Cardiac muscle cell (in vitro differentiated cells and primary cell): ENCODE measurements at regions not wholly inside any gene's neighbourhood (a gene's known extent, or its start where the extent isn't known, plus 50 kb on each side); places are given as distances from the start of the nearest gene placed in this dataset.
"Not testable (repeated sequence)": the region's sequence is repeated elsewhere in the genome, so short reads cannot be mapped to it uniquely, and the experiment has no call there.

Experiments
- DNase-seq, 2 donors: peaks; one replicate each; pipeline versions ENCODE4 v3.0.0 to v3.0.0-alpha.2; 2010 to 2017; ENCODE audit warnings: low read depth in 1 of 2, low spot score in 1 of 2
- H3K27ac ChIP-seq: fragments of 200-600 bp; sonication (generic); 2 replicates; pipeline ENCODE4 v1.5.1; 2016
- H3K27me3 ChIP-seq: fragments of 200-600 bp; sonication (generic); 2 replicates; pipeline ENCODE4 v1.6.0; 2016; ENCODE audit warnings: control low read depth
- H3K36me3 ChIP-seq: fragments of 200-600 bp; sonication (generic); 2 replicates; pipeline ENCODE4 v1.5.1; 2016; ENCODE audit warnings: control low read depth
- H3K4me1 ChIP-seq: fragments of 200-600 bp; sonication (generic); 2 replicates; pipeline ENCODE4 v1.8.1; 2017; ENCODE audit warnings: low read depth, mild to moderate bottlenecking, mixed run types
- H3K4me3 ChIP-seq: fragments of 200-600 bp; sonication (generic); 2 replicates; pipeline ENCODE4 v1.5.1; 2016; ENCODE audit warnings: mild to moderate bottlenecking
- H3K9me3 ChIP-seq: fragments of 200-600 bp; sonication (generic); 2 replicates; pipeline ENCODE4 v1.5.1; 2017; ENCODE audit warnings: low read depth, mild to moderate bottlenecking, control low read depth
- CTCF ChIP-seq: IDR thresholded peaks from 2 replicates; pipeline ENCODE4 v1.5.1; 2012; ENCODE audit warnings: low read depth, mild to moderate bottlenecking, low read length

GRCh38 chr18:45339810-45340550 lies 275.3 kb upstream of the SLC14A2 start:
- no peak for DNase-seq
- Histone ChIP-seq H3K9me3 (no peaks in the 10 kb centered on the region), H3K36me3 (no peaks in the 10 kb centered on the region), H3K27me3 (no peaks in the 10 kb centered on the region), H3K27ac (no peak overlapping the region), H3K4me3 (no peak overlapping the region), H3K4me1 (no peaks in the 10 kb centered on the region)
- TF ChIP-seq CTCF = no peak

- no peaks in the 10 kb centered on the region for H3K9me3 ChIP-seq
- no peak overlapping the region for H3K27ac ChIP-seq
- H3K4me1 ChIP-seq = no peaks in the 10 kb centered on the region
- no peak overlapping the region for H3K4me3 ChIP-seq
- no peaks in the 10 kb centered on the region for H3K27me3 ChIP-seq
- H3K36me3 ChIP-seq = no peaks in the 10 kb centered on the region
- TF ChIP-seq CTCF = no peak
- DNase-seq = no peak
Observed at GRCh38 chr18:45340884-45341283, 274.4 kb upstream of the SLC14A2 start.

GRCh38 chr18:45341454-45341853 lies 273.8 kb upstream of the SLC14A2 start:
- no peaks in the 10 kb centered on the region for H3K4me1 ChIP-seq
- no peaks in the 10 kb centered on the region for H3K27me3 ChIP-seq
- no peak for DNase-seq
- no peaks in the 10 kb centered on the region for H3K36me3 ChIP-seq
- no peak overlapping the region for H3K27ac ChIP-seq
- H3K4me3 ChIP-seq = no peak overlapping the region
- TF ChIP-seq CTCF = no peak
- H3K9me3 ChIP-seq = no peaks in the 10 kb centered on the region

- H3K36me3 ChIP-seq = no peaks in the 10 kb centered on the region
- DNase-seq = no peak
- no peak overlapping the region for H3K27ac ChIP-seq
- H3K9me3 ChIP-seq = no peaks in the 10 kb centered on the region
- no peak overlapping the region for H3K4me3 ChIP-seq
- H3K4me1 ChIP-seq = no peaks in the 10 kb centered on the region
- TF ChIP-seq CTCF = no peak
- no peaks in the 10 kb centered on the region for H3K27me3 ChIP-seq
Observed at GRCh38 chr18:45342166-45342565, 273.1 kb upstream of the SLC14A2 start.

- Histone ChIP-seq H3K9me3 (no peaks in the 10 kb centered on the region), H3K36me3 (no peaks in the 10 kb centered on the region), H3K27me3 (no peaks in the 10 kb centered on the region), H3K4me3 (no peak overlapping the region), H3K27ac (no peak overlapping the region), H3K4me1 (no peaks in the 10 kb centered on the region)
- TF ChIP-seq CTCF = no peak
- DNase-seq = no peak
Observed at GRCh38 chr18:45342653-45343052, 272.6 kb upstream of the SLC14A2 start.

GRCh38 chr18:45343365-45343764 lies 271.9 kb upstream of the SLC14A2 start:
- TF ChIP-seq CTCF = no peak
- no peaks in the 10 kb centered on the region for H3K36me3 ChIP-seq
- H3K4me3 ChIP-seq = no peak overlapping the region
- no peak for DNase-seq
- H3K27me3 ChIP-seq = no peaks in the 10 kb centered on the region
- H3K4me1 ChIP-seq = no peaks in the 10 kb centered on the region
- no peaks in the 10 kb centered on the region for H3K9me3 ChIP-seq
- no peak overlapping the region for H3K27ac ChIP-seq

- DNase-seq, H3K4me1 ChIP-seq, H3K27ac ChIP-seq, H3K4me3 ChIP-seq, H3K27me3 ChIP-seq, H3K36me3 ChIP-seq, H3K9me3 ChIP-seq: not testable (repeated sequence)
Observed at GRCh38 chr18:45344680-45345079, 270.6 kb upstream of the SLC14A2 start.
